Hepatocyte (in vitro differentiated cells): ENCODE measurements at regions not wholly inside any gene's neighbourhood (a gene's known extent, or its start where the extent isn't known, plus 50 kb on each side); places are given as distances from the start of the nearest gene placed in this dataset.
A peak's percentile ranks its signal among the peaks of the same experiment; 100 is the strongest.

Experiments used
- DNase-seq: peaks from one replicate; pipeline ENCODE4 v3.0.0-alpha.2; 2016; ENCODE audit warnings: low spot score
- H2AFZ ChIP-seq: fragments of 200-600 bp; sonication (generic); 2 replicates; pipeline ENCODE4 v1.6.0; 2016; ENCODE audit warnings: antibody characterized with exemption, mild to moderate bottlenecking
- H3K27ac ChIP-seq: fragments of 200-600 bp; sonication (generic); 2 replicates; pipeline ENCODE4 v1.5.1; 2016; ENCODE audit warnings: mild to moderate bottlenecking
- H3K27me3 ChIP-seq: fragments of 200-600 bp; sonication (generic); 2 replicates; pipeline ENCODE4 v1.6.1; 2016
- H3K36me3 ChIP-seq: fragments of 200-600 bp; sonication (generic); replicated peaks from 2 replicates; pipeline ENCODE4 v1.5.1; 2016; ENCODE audit warnings: low read depth; ENCODE audit not compliant: insufficient read depth
- H3K4me1 ChIP-seq: fragments of 200-600 bp; sonication (generic); 2 replicates; pipeline ENCODE4 v1.5.1; 2016; ENCODE audit warnings: mild to moderate bottlenecking, moderate library complexity; ENCODE audit not compliant: insufficient read depth
- H3K4me2 ChIP-seq: fragments of 200-600 bp; sonication (generic); 2 replicates; pipeline ENCODE4 v1.6.0; 2016
- H3K4me3 ChIP-seq: fragments of 200-600 bp; sonication (generic); 2 replicates; pipeline ENCODE4 v1.5.1; 2016; ENCODE audit warnings: mild to moderate bottlenecking
- H3K79me2 ChIP-seq: fragments of 200-600 bp; sonication (generic); 2 replicates; pipeline ENCODE4 v1.6.0; 2017; ENCODE audit warnings: mild to moderate bottlenecking
- H3K9me2 ChIP-seq: fragments of 200-600 bp; sonication (generic); replicated peaks from 2 replicates; pipeline ENCODE4 v1.6.0; 2017; ENCODE audit warnings: mild to moderate bottlenecking; ENCODE audit not compliant: insufficient read depth
- H3K9me3 ChIP-seq: fragments of 200-600 bp; sonication (generic); 2 replicates; pipeline ENCODE4 v1.5.1; 2016; ENCODE audit warnings: low read depth, mild to moderate bottlenecking
- H4K20me1 ChIP-seq: fragments of 200-600 bp; sonication (generic); 2 replicates; pipeline ENCODE4 v1.6.0; 2016; ENCODE audit warnings: mild to moderate bottlenecking; ENCODE audit not compliant: insufficient read depth, poor library complexity, severe bottlenecking
- CTCF ChIP-seq: fragments of 200-600 bp; sonication (generic); IDR thresholded peaks from 2 replicates; pipeline ENCODE4 v1.5.1; 2016; ENCODE audit warnings: antibody characterized with exemption, mild to moderate bottlenecking; ENCODE audit not compliant: poor library complexity
- EZH2 ChIP-seq: fragments of 200-600 bp; sonication (generic); IDR thresholded peaks from 2 replicates; pipeline ENCODE4 v1.6.1; 2016; ENCODE audit warnings: antibody characterized with exemption, mild to moderate bottlenecking, borderline replicate concordance
- EZH2phosphoT487 ChIP-seq: fragments of 200-600 bp; sonication (generic); IDR thresholded peaks from one replicate; pipeline ENCODE4 v1.6.1; 2018; ENCODE audit warnings: antibody characterized with exemption, mild to moderate bottlenecking, low read depth, moderate library complexity; ENCODE audit not compliant: unreplicated experiment, severe bottlenecking
- WGBS: methylation state at CpG from one replicate; pipeline ENCODE4 v1.1.6; 2016; ENCODE audit warnings: low lambda C conversion rate; ENCODE audit errors: missing lambda C conversion rate; 5-methylcytosine and 5-hydroxymethylcytosine counted together

DNA sequence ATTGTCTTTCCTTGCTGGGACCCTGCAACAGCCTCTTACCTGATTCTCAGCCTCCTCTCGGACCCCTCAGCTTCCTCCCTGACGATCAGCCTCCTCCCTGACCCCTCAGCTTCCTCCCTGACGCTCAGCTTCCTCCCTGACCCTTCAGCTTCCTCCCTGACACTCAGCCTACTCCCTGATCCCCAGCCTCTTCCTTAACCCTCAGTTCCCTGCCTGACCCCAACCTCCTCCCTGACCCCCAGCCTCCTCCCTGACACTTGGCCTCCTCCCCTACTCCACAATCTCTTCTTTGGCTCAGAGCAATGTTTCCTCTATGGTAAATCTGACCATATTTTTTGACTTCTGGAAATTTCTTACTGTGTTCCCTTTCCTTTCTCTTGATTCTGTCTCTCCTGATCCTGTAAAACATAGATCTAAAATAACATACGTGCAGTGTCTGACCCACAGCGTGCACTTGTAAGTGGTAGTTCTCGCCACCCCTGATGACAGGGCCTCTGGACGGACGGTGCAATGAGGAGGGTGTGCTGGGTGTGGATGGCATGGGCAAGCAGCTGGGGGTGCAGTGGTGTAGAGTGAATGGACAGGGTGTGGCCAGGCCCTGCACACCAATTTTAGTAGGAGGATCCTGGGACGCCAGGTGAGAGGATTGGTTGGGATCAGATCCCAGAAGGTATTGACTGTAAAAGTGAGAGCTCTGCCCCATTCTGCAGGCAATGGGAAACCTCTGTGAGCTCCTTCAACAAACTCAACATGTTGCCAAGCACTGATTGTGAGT, 264.1 kb downstream of the FOXD2 start:
- DNase-seq: no peak
- H3K4me1 ChIP-seq: peaks cover 1% of the 10 kb centered on the region
- no peaks in the 10 kb centered on the region for H3K36me3 ChIP-seq
- WGBS: 92% methylated on average over 9 of the region's 9 CpGs
- H3K4me3 ChIP-seq: no peak overlapping the region
- H3K4me2 ChIP-seq: no peak overlapping the region
- no peaks in the 10 kb centered on the region for H3K9me2 ChIP-seq
- no peaks in the 10 kb centered on the region for H4K20me1 ChIP-seq
- H3K9me3 ChIP-seq: no peaks in the 10 kb centered on the region
- H3K27ac ChIP-seq: no peak overlapping the region
- no peak overlapping the region for H2AFZ ChIP-seq
- no peak for TF ChIP-seq EZH2
- no peak for TF ChIP-seq EZH2phosphoT487
- TF ChIP-seq CTCF: no peak
- peaks cover 4% of the 10 kb centered on the region for H3K27me3 ChIP-seq
- no peaks in the 10 kb centered on the region for H3K79me2 ChIP-seq

GRCh38 chr1:47703156-47703825, 265.4 kb downstream of the FOXD2 start:
- Histone ChIP-seq H2AFZ (no peak overlapping the region), H3K9me3 (no peaks in the 10 kb centered on the region), H3K4me1 (no peaks in the 10 kb centered on the region), H3K9me2 (no peaks in the 10 kb centered on the region), H4K20me1 (no peaks in the 10 kb centered on the region), H3K36me3 (no peaks in the 10 kb centered on the region), H3K4me3 (no peak overlapping the region), H3K4me2 (no peak overlapping the region), H3K27ac (no peak overlapping the region), H3K79me2 (no peaks in the 10 kb centered on the region), H3K27me3 (peaks cover 16% of the 10 kb centered on the region)
- no peak for TF ChIP-seq EZH2phosphoT487
- no peak for TF ChIP-seq EZH2
- TF ChIP-seq CTCF: no peak
- no peak for DNase-seq
- WGBS: 53% methylated on average over 9 of the region's 9 CpGs

DNA sequence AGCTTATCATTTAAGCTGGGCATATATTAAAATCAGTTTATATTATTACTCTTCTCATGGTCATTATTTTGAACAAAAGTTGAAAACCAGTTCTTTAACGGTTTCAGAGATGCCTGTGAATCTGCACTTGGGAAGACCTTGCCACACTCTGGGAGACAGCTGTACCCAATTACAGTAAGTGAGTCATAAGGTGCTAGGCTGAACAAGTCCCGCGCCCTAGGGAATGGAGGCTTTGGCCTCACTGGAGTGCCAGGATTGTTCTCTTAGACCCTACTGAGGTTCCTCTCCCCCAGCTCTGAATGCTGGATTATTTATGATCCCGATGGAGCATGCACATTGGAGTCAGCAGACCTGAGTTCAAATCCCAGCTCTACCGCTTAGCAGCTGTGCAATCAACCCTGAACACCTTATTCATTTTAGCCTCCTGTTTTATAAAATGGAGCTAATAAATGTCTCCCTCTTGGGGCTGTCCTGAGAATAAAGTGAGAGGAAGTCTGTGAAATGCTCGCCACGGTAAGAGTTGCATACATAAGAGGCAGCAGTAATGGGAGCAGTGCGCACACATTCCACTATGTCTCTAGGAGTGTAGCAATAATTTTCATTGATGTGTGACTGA, 266.2 kb downstream of the FOXD2 start:
- Histone ChIP-seq H3K79me2 (no peaks in the 10 kb centered on the region), H3K4me1 (peaks cover 7% of the 10 kb centered on the region), H3K4me3 (no peak overlapping the region), H3K9me2 (no peaks in the 10 kb centered on the region), H3K36me3 (no peaks in the 10 kb centered on the region), H3K9me3 (no peaks in the 10 kb centered on the region), H3K27me3 (peaks cover 24% of the 10 kb centered on the region), H3K27ac (no peak overlapping the region), H3K4me2 (no peak overlapping the region), H4K20me1 (no peaks in the 10 kb centered on the region), H2AFZ (no peak overlapping the region)
- 65% methylated on average over 8 of the region's 8 CpGs for WGBS
- TF ChIP-seq CTCF: peak; percentile 34
- no peak for TF ChIP-seq EZH2
- TF ChIP-seq EZH2phosphoT487: no peak
- no peak for DNase-seq
